ENCODE measurements at regions not wholly inside any gene's neighbourhood (a gene's known extent, or its start where the extent isn't known, plus 50 kb on each side); places are given as distances from the start of the nearest gene placed in this dataset.
A peak's percentile ranks its signal among the peaks of the same experiment; 100 is the strongest.

DNA sequence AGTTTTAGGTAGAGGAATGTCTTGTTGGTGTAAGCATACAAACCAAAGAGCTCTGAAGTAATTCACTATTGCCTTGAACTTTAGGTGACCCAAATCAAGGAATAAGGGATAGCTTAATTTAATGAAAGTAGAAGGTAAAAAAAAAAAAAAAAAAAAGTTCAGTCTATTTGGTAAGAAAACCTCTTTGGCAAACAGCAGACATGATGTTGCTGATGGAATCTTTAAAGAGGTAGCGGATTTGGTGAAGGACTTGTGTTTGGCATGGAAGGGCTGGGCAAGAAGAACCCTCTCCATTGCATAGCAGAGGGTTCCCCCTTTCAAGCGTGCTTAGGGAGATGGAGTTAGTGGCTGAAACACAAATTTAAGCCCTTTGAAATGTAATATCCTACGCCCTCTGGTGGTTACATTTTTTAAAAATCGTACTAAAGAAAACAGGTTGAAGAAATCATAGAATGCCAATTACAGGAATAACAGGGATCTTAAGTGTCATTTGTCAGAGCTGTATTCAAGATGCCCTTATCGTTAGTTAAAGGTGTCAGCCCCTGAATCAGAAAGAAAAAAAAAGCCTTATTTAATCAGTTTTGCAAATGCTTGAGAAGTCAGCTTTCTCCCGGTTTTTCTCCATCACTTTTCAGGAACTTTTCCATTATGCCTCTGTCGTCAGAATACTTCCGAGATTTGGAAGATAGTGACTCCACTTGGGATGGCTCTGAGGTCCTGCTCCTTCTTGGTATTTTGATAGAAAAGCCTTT, 383.1 kb downstream of the KCNJ2 start:
- FAIRE-seq = peak; percentile 56
- Histone ChIP-seq H3K9me3 (no peaks in the 10 kb centered on the region), H3K4me2 (no peak overlapping the region), H3K4me3 (no peak overlapping the region), H3K27ac (no peak overlapping the region), H3K4me1 (no peaks in the 10 kb centered on the region)
- peak; percentile 57 to 64; a peak in 4 of 6 replicates for ATAC-seq
- CTCF ChIA-PET = interaction anchor here (0.6 to 4.9 kb wide), 51 partner anchors 9 to 1855 kb away, joined by 3 to 64 read pairs (median 4); partner anchors contain the start of gene KCNJ2
- POLR2A ChIA-PET = interaction anchor here (1.1 kb wide), 1 partner anchor 944 kb away, joined by 3 read pairs; no protein-coding TSS in a partner anchor
- peak; percentile 26 to 42 for DNase-seq (ENCODE audit: low read depth in 1 of 2, low spot score in 1 of 2)
- TF ChIP-seq HOXB13 (CRISPR knock-in tag; IDR thresholded peaks at IDR 0.05; ENCODE audit: low read depth) (no peak), SMC3 (IDR thresholded peaks at IDR 0.05) (peak; percentile 88), JUN (IDR thresholded peaks at IDR 0.05) (no peak), HEYL (CRISPR knock-in tag; IDR thresholded peaks at IDR 0.05) (no peak), EP300 (IDR thresholded peaks at IDR 0.05) (no peak), CHD2 (IDR thresholded peaks at IDR 0.05; ENCODE audit: low read length, partially characterized antibody) (no peak), RAD21 (conservative IDR thresholded peaks at IDR 0.05 in 1 of 2, IDR thresholded peaks at IDR 0.05 in 1 of 2) (peak; percentile 68 to 80), CBX8 (IDR thresholded peaks at IDR 0.05) (no peak), FOSL2 (IDR thresholded peaks at IDR 0.05) (no peak), FOSL2 (CRISPR knock-in tag; IDR thresholded peaks at IDR 0.05) (no peak), GATA3 (IDR thresholded peaks at IDR 0.05; ENCODE audit: borderline replicate concordance) (no peak), MYC (IDR thresholded peaks at IDR 0.05; ENCODE audit: borderline replicate concordance, low read length) (no peak), KDM1A (IDR thresholded peaks at IDR 0.05; ENCODE audit: low read depth) (no peak), FOXS1 (CRISPR knock-in tag; IDR thresholded peaks at IDR 0.05) (no peak), HDAC2 (IDR thresholded peaks at IDR 0.05) (no peak), HOXA7 (CRISPR knock-in tag; IDR thresholded peaks at IDR 0.05) (no peak), RARB (CRISPR knock-in tag; IDR thresholded peaks at IDR 0.05) (no peak)
- TF ChIP-seq, protein P1, sequence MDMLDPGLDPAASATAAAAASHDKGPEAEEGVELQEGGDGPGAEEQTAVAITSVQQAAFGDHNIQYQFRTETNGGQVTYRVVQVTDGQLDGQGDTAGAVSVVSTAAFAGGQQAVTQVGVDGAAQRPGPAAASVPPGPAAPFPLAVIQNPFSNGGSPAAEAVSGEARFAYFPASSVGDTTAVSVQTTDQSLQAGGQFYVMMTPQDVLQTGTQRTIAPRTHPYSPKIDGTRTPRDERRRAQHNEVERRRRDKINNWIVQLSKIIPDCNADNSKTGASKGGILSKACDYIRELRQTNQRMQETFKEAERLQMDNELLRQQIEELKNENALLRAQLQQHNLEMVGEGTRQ (IDR thresholded peaks at IDR 0.05) = no peak
- TF ChIP-seq, protein P2, sequence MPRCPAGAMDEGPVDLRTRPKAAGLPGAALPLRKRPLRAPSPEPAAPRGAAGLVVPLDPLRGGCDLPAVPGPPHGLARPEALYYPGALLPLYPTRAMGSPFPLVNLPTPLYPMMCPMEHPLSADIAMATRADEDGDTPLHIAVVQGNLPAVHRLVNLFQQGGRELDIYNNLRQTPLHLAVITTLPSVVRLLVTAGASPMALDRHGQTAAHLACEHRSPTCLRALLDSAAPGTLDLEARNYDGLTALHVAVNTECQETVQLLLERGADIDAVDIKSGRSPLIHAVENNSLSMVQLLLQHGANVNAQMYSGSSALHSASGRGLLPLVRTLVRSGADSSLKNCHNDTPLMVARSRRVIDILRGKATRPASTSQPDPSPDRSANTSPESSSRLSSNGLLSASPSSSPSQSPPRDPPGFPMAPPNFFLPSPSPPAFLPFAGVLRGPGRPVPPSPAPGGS (IDR thresholded peaks at IDR 0.05) = no peak
- TF ChIP-seq, protein P3, sequence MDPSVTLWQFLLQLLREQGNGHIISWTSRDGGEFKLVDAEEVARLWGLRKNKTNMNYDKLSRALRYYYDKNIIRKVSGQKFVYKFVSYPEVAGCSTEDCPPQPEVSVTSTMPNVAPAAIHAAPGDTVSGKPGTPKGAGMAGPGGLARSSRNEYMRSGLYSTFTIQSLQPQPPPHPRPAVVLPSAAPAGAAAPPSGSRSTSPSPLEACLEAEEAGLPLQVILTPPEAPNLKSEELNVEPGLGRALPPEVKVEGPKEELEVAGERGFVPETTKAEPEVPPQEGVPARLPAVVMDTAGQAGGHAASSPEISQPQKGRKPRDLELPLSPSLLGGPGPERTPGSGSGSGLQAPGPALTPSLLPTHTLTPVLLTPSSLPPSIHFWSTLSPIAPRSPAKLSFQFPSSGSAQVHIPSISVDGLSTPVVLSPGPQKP (IDR thresholded peaks at IDR 0.05; ENCODE audit: low read depth, low read length) = no peak
- TF ChIP-seq, protein P4, sequence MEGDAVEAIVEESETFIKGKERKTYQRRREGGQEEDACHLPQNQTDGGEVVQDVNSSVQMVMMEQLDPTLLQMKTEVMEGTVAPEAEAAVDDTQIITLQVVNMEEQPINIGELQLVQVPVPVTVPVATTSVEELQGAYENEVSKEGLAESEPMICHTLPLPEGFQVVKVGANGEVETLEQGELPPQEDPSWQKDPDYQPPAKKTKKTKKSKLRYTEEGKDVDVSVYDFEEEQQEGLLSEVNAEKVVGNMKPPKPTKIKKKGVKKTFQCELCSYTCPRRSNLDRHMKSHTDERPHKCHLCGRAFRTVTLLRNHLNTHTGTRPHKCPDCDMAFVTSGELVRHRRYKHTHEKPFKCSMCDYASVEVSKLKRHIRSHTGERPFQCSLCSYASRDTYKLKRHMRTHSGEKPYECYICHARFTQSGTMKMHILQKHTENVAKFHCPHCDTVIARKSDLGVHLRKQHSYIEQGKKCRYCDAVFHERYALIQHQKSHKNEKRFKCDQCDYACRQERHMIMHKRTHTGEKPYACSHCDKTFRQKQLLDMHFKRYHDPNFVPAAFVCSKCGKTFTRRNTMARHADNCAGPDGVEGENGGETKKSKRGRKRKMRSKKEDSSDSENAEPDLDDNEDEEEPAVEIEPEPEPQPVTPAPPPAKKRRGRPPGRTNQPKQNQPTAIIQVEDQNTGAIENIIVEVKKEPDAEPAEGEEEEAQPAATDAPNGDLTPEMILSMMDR (IDR thresholded peaks at IDR 0.05) = peak; percentile 77
- TF ChIP-seq, protein P5, sequence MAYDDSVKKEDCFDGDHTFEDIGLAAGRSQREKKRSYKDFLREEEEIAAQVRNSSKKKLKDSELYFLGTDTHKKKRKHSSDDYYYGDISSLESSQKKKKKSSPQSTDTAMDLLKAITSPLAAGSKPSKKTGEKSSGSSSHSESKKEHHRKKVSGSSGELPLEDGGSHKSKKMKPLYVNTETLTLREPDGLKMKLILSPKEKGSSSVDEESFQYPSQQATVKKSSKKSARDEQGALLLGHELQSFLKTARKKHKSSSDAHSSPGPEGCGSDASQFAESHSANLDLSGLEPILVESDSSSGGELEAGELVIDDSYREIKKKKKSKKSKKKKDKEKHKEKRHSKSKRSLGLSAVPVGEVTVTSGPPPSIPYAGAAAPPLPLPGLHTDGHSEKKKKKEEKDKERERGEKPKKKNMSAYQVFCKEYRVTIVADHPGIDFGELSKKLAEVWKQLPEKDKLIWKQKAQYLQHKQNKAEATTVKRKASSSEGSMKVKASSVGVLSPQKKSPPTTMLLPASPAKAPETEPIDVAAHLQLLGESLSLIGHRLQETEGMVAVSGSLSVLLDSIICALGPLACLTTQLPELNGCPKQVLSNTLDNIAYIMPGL (CRISPR knock-in tag; IDR thresholded peaks at IDR 0.05; ENCODE audit: borderline replicate concordance) = no peak
- 9% methylated on average over 8 of the region's 8 CpGs for WGBS (ENCODE audit: missing lambda C conversion rate)
